HG02610 (cell line): ENCODE measurements at regions not wholly inside any gene's neighbourhood (a gene's known extent, or its start where the extent isn't known, plus 50 kb on each side); places are given as distances from the start of the nearest gene placed in this dataset.
"Not testable (repeated sequence)": the region's sequence is repeated elsewhere in the genome, so short reads cannot be mapped to it uniquely, and the experiment has no call there.

Experiments
- ATAC-seq: cut with Tn5 transposase; IDR thresholded peaks from one replicate; pipeline ENCODE4 v1.9.1; 2021; ENCODE audit warnings: mild to moderate bottlenecking, moderate library complexity; ENCODE audit not compliant: unreplicated experiment

- ATAC-seq = no peak
These were observed 624.0 kb downstream of the MID1IP1 start for GRCh38 chrX:39425124-39425806.

GRCh38 chrX:39426101-39426500 lies 624.8 kb downstream of the MID1IP1 start:
- ATAC-seq = no peak

GRCh38 chrX:39427492-39427891 lies 626.2 kb downstream of the MID1IP1 start:
- no peak for ATAC-seq

- ATAC-seq = no peak
These were observed 626.6 kb downstream of the MID1IP1 start for GRCh38 chrX:39427906-39428305.

- ATAC-seq = no peak
These were observed 629.3 kb downstream of the MID1IP1 start for GRCh38 chrX:39430551-39430950.

GRCh38 chrX:39431893-39432292 lies 630.6 kb downstream of the MID1IP1 start:
- no peak for ATAC-seq

- ATAC-seq = not testable (repeated sequence)
These were observed 633.4 kb downstream of the MID1IP1 start for GRCh38 chrX:39434671-39435070.

GRCh38 chrX:39436538-39436937 lies 635.3 kb downstream of the MID1IP1 start:
- ATAC-seq = not testable (repeated sequence)

GRCh38 chrX:39437670-39438441 lies 636.6 kb downstream of the MID1IP1 start:
- ATAC-seq = no peak

- no peak for ATAC-seq
These were observed 637.6 kb downstream of the MID1IP1 start for GRCh38 chrX:39438603-39439602.

GRCh38 chrX:39439906-39440798 lies 638.9 kb downstream of the MID1IP1 start:
- peak; percentile 77 for ATAC-seq

GRCh38 chrX:39440799-39441284 lies 639.6 kb downstream of the MID1IP1 start:
- ATAC-seq = peak; percentile 30

- no peak for ATAC-seq
These were observed 641.1 kb downstream of the MID1IP1 start for GRCh38 chrX:39442332-39442731.

GRCh38 chrX:39443240-39443639 lies 642.0 kb downstream of the MID1IP1 start:
- no peak for ATAC-seq

- no peak for ATAC-seq
These were observed 644.1 kb downstream of the MID1IP1 start for GRCh38 chrX:39445336-39445735.

- no peak for ATAC-seq
These were observed 648.1 kb downstream of the MID1IP1 start for GRCh38 chrX:39449352-39449751.

GRCh38 chrX:39450234-39450977 lies 647.4 kb downstream of the BCOR start:
- no peak for ATAC-seq

- ATAC-seq = no peak
These were observed 646.7 kb downstream of the BCOR start for GRCh38 chrX:39451046-39451445.

GRCh38 chrX:39452401-39452800 lies 645.4 kb downstream of the BCOR start:
- ATAC-seq = no peak
